ENCODE measurements at regions not wholly inside any gene's neighbourhood (a gene's known extent, or its start where the extent isn't known, plus 50 kb on each side); places are given as distances from the start of the nearest gene placed in this dataset.

- TF ChIP-seq CTCF (IDR thresholded peaks at IDR 0.05) (no peak), POLR2A (IDR thresholded peaks at IDR 0.05) (no peak)
Measured at GRCh38 chr1:219072329-219072728, 101.3 kb upstream of the LYPLAL1 start.

All from esophagus squamous epithelium (tissue), 4 donors.